Neural cell (in vitro differentiated cells): ENCODE measurements at regions not wholly inside any gene's neighbourhood (a gene's known extent, or its start where the extent isn't known, plus 50 kb on each side); places are given as distances from the start of the nearest gene placed in this dataset.

Source experiments
- CTCF ChIP-seq: fragments of 450-650 bp; IDR thresholded peaks from 2 replicates; pipeline ENCODE4 v1.5.1; 2014; ENCODE audit warnings: antibody characterized with exemption, mild to moderate bottlenecking, moderate library complexity; ENCODE audit not compliant: poor library complexity, severe bottlenecking
- EP300 ChIP-seq: fragments of 450-650 bp; conservative IDR thresholded peaks from 2 replicates; pipeline ENCODE4 v1.6.1; 2014; ENCODE audit warnings: antibody characterized with exemption, mild to moderate bottlenecking, moderate library complexity; ENCODE audit not compliant: poor library complexity, severe bottlenecking
- EZH2 ChIP-seq: fragments of 200-600, 300-800 bp; shearing (Covaris generic), sonication (generic); IDR thresholded peaks from 2 replicates; pipeline ENCODE4 v1.6.1; 2014; ENCODE audit warnings: antibody characterized with exemption, low read length, borderline replicate concordance, mild to moderate bottlenecking; ENCODE audit not compliant: insufficient read depth, poor library complexity, severe bottlenecking
- POLR2AphosphoS5 ChIP-seq: IDR thresholded peaks from 2 replicates; pipeline ENCODE4 v1.6.1; 2012
- RAD21 ChIP-seq: fragments of 450-650 bp; conservative IDR thresholded peaks from 2 replicates; pipeline ENCODE4 v1.6.1; 2014; ENCODE audit warnings: antibody characterized with exemption, mild to moderate bottlenecking, moderate library complexity
- TAF1 ChIP-seq: IDR thresholded peaks from 2 replicates; pipeline ENCODE4 v1.6.1; 2012; ENCODE audit warnings: low read depth

GRCh38 chr2:150791567-150791966 is 304.1 kb upstream of the RND3 start:
- no peak for TF ChIP-seq POLR2AphosphoS5
- TF ChIP-seq CTCF, result no peak
- no peak for TF ChIP-seq RAD21
- no peak for TF ChIP-seq EZH2
- no peak for TF ChIP-seq TAF1
- TF ChIP-seq EP300, result no peak
